Karpas-422 (cell line): ENCODE measurements at regions not wholly inside any gene's neighbourhood (a gene's known extent, or its start where the extent isn't known, plus 50 kb on each side); places are given as distances from the start of the nearest gene placed in this dataset.

Experiments used
- DNase-seq: peaks from one replicate; pipeline ENCODE4 v3.0.0-alpha.2; 2015
- H2AFZ ChIP-seq: fragments of 200-600 bp; sonication (generic); 2 replicates; pipeline ENCODE4 v1.6.1; 2014; ENCODE audit warnings: antibody characterized with exemption, low read length, mixed read lengths
- H3K27ac ChIP-seq: fragments of 200-600 bp; sonication (generic); 2 replicates; pipeline ENCODE4 v1.5.1; 2014; ENCODE audit warnings: mild to moderate bottlenecking, low read length, moderate library complexity
- H3K27me3 ChIP-seq: fragments of 200-600 bp; sonication (generic); 2 replicates; pipeline ENCODE4 v1.6.1; 2014; ENCODE audit warnings: low read length, mixed read lengths
- H3K36me3 ChIP-seq: fragments of 200-600 bp; sonication (generic); 2 replicates; pipeline ENCODE4 v1.6.1; 2014; ENCODE audit warnings: low read length, mixed read lengths; ENCODE audit not compliant: insufficient read depth
- H3K4me1 ChIP-seq: fragments of 200-600 bp; sonication (generic); 2 replicates; pipeline ENCODE4 v1.6.1; 2014; ENCODE audit warnings: mild to moderate bottlenecking, low read length, mixed read lengths
- H3K4me2 ChIP-seq: fragments of 200-600 bp; sonication (generic); 2 replicates; pipeline ENCODE4 v1.6.1; 2014; ENCODE audit warnings: low read length, low read depth, mild to moderate bottlenecking; ENCODE audit not compliant: poor library complexity, severe bottlenecking
- H3K4me3 ChIP-seq: fragments of 200-600 bp; sonication (generic); 2 replicates; pipeline ENCODE4 v1.5.1; 2014; ENCODE audit warnings: mild to moderate bottlenecking, antibody characterized with exemption, low read length, mixed read lengths
- H3K79me2 ChIP-seq: fragments of 200-600 bp; sonication (generic); 2 replicates; pipeline ENCODE4 v1.6.1; 2014; ENCODE audit warnings: mild to moderate bottlenecking, low read length, mixed read lengths
- H3K9ac ChIP-seq: fragments of 200-600 bp; sonication (generic); 2 replicates; pipeline ENCODE4 v1.6.0; 2014; ENCODE audit warnings: low read length
- H3K9me2 ChIP-seq: fragments of 200-600 bp; sonication (generic), shearing (Covaris generic); replicated peaks from 2 replicates; pipeline ENCODE4 v1.6.0; 2014; ENCODE audit warnings: mild to moderate bottlenecking, low read length, moderate library complexity; ENCODE audit not compliant: insufficient read depth
- H3K9me3 ChIP-seq: fragments of 300-700, 200-600 bp; sonication (generic); 2 replicates; pipeline ENCODE4 v1.6.1; 2014; ENCODE audit warnings: low read length, mixed read lengths
- H4K20me1 ChIP-seq: fragments of 200-600 bp; sonication (generic); 2 replicates; pipeline ENCODE4 v1.6.1; 2014; ENCODE audit warnings: mild to moderate bottlenecking, antibody characterized with exemption, low read length, low read depth; ENCODE audit not compliant: insufficient read depth

DNA sequence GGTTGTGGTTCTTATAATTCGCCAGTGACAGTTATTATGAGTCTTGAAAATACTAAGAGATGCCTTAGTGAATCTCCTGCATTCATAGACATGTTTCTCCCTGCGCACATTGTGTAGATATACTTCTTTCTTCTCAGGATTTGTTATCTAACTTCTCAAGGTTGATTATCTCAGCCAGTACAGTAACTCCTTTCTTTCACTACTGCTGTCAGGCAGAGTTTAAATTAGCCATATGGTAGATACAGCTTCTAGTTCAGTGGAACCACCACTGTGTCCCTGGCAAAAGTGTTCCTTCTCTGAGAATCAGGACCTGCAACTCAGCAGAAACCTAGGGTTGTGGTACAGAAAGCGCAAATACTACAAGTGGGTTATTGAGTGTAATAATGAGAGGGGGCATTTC, 175.0 kb upstream of the SGO1 start:
- H3K79me2 ChIP-seq, result no peaks in the 10 kb centered on the region
- H3K4me3 ChIP-seq, result no peak overlapping the region
- H3K9me3 ChIP-seq, result no peaks in the 10 kb centered on the region
- no peak overlapping the region for H3K27ac ChIP-seq
- H2AFZ ChIP-seq, result no peak overlapping the region
- H4K20me1 ChIP-seq, result no peaks in the 10 kb centered on the region
- no peak for DNase-seq
- no peaks in the 10 kb centered on the region for H3K36me3 ChIP-seq
- H3K9me2 ChIP-seq, result no peaks in the 10 kb centered on the region
- H3K9ac ChIP-seq, result no peak overlapping the region
- no peaks in the 10 kb centered on the region for H3K27me3 ChIP-seq
- H3K4me2 ChIP-seq, result no peak overlapping the region
- no peaks in the 10 kb centered on the region for H3K4me1 ChIP-seq

DNA sequence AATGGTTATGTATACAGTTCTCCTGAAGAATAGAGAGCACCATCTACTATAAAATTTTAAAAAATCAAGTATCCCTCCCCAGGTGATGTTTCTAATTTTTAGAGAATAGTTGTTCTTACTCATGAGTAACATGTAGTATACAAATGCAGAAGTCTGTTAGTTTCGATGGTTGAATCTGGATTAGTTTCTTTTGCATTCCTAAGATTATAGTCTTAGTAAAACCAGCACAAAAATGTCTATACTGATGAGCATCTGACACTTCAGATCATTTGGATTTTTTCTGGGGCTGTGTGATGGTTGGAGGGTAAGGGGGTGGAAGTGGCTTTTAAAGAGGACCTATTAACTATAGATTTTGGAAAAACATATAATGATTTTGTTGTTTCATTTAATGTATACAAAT, 167.3 kb upstream of the SGO1 start:
- DNase-seq, result peak; percentile 55
- H3K4me3 ChIP-seq, result no peak overlapping the region
- H4K20me1 ChIP-seq, result no peaks in the 10 kb centered on the region
- H3K27me3 ChIP-seq, result no peaks in the 10 kb centered on the region
- H3K9me3 ChIP-seq, result no peaks in the 10 kb centered on the region
- H3K36me3 ChIP-seq, result no peaks in the 10 kb centered on the region
- no peak overlapping the region for H3K9ac ChIP-seq
- no peak overlapping the region for H3K27ac ChIP-seq
- peaks cover 16% of the 10 kb centered on the region for H3K4me1 ChIP-seq
- no peak overlapping the region for H2AFZ ChIP-seq
- peak overlapping the region; percentile 27 for H3K4me2 ChIP-seq
- no peaks in the 10 kb centered on the region for H3K9me2 ChIP-seq
- H3K79me2 ChIP-seq, result no peaks in the 10 kb centered on the region

DNA sequence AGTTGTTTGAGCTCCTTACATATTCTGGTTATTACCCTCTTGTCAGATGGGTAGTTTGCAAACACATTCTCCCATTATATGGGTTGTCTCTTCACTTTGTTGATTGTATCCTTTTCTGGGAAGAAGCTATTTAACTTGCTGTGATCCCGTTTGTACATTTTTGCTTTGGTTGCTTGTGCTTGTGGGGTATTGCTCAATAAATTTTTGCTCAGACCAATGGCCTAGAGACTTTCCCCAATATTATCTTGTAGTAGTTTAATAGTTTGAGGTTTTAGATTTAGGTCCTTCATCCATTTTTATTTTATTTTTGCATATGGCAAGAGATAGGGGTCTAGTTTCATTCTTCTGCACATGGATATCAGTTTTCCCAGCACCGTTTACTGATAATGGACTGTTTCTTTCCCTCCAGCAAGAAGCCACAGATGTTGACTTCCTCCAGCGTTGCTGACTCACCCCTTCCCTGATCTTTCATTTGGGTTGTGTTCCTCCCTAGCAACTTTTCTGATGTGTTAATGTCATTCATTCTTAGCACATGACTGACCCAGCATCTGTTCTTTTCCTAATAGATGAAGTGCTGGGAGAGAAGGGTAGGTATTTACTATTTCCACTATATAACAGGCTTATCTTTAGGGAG, 166.7 kb upstream of the SGO1 start:
- peak overlapping the region; percentile 27 for H3K4me2 ChIP-seq
- no peaks in the 10 kb centered on the region for H3K27me3 ChIP-seq
- H2AFZ ChIP-seq, result no peak overlapping the region
- no peak overlapping the region for H3K9ac ChIP-seq
- H3K9me2 ChIP-seq, result no peaks in the 10 kb centered on the region
- H3K36me3 ChIP-seq, result no peaks in the 10 kb centered on the region
- H3K4me3 ChIP-seq, result no peak overlapping the region
- H3K27ac ChIP-seq, result no peak overlapping the region
- H3K9me3 ChIP-seq, result no peaks in the 10 kb centered on the region
- no peaks in the 10 kb centered on the region for H4K20me1 ChIP-seq
- peaks cover 16% of the 10 kb centered on the region for H3K4me1 ChIP-seq
- no peaks in the 10 kb centered on the region for H3K79me2 ChIP-seq
- DNase-seq, result no peak

DNA sequence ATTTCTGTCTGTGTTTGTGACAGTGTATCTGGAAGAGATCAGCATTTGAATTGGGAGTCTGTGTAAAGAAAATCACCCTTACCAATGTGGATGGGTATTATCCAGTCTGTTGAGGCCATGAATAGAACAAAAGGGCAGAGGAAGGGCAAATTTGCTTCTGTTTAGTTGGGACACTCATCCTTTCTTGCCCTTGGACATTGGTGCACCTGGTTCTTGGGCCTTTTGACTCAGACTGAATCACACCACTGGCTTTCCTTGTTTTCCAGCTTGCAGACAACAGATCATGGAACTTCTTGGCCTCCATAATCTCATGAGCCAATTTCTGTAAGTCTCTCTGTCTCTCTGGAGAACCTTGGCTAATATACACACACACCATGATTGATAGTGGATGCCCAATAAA, 164.4 kb upstream of the SGO1 start:
- Histone ChIP-seq H3K4me1 (peaks cover 16% of the 10 kb centered on the region), H3K9me3 (no peaks in the 10 kb centered on the region), H3K27me3 (no peaks in the 10 kb centered on the region), H3K36me3 (no peaks in the 10 kb centered on the region), H3K9me2 (no peaks in the 10 kb centered on the region), H3K4me2 (no peak overlapping the region), H3K4me3 (no peak overlapping the region), H4K20me1 (no peaks in the 10 kb centered on the region), H3K27ac (no peak overlapping the region), H3K79me2 (no peaks in the 10 kb centered on the region), H3K9ac (no peak overlapping the region), H2AFZ (no peak overlapping the region)
- no peak for DNase-seq

DNA sequence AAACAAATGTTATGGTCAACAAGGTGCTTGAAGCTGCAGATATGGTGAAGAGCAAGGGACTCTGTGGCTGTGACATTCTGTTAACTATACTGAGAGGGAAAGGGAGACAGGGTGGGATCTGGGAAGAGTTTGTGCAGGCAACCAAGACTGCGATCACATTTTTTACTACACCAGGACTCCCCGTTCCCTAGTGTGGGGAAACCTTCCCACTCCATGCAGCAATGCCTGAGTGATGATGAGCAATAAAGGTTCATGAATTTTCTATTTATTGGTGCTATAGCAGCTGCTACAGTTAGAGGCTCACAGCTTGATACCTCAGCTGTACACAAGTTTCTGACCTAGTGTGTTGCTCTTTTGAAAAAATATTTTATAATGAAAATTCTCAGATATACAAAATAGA, 160.9 kb upstream of the SGO1 start:
- H3K9ac ChIP-seq, result no peak overlapping the region
- H3K36me3 ChIP-seq, result no peaks in the 10 kb centered on the region
- H3K9me3 ChIP-seq, result no peaks in the 10 kb centered on the region
- H3K4me1 ChIP-seq, result peaks cover 24% of the 10 kb centered on the region
- no peak overlapping the region for H3K27ac ChIP-seq
- DNase-seq, result no peak
- no peak overlapping the region for H3K4me2 ChIP-seq
- no peaks in the 10 kb centered on the region for H3K27me3 ChIP-seq
- H3K9me2 ChIP-seq, result no peaks in the 10 kb centered on the region
- no peaks in the 10 kb centered on the region for H4K20me1 ChIP-seq
- no peak overlapping the region for H2AFZ ChIP-seq
- no peak overlapping the region for H3K4me3 ChIP-seq
- H3K79me2 ChIP-seq, result no peaks in the 10 kb centered on the region

DNA sequence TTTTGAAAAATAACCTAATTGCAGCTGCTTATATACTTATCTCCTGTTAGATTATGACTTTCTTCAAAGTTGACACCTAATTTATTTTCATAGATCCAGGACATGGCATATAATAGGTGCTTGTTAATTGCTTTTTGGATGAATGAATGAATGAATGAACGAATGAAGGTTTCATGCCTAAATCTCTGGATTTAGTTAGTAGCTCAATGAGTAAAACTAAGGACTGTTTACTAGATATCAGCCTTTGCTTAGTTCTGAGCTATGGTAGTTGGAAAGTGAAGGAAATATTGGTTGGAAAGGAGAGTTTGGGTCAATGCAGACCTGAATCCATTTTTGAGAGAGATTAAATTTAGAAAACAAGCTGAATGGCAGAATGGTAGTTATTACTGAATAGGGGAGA, 160.4 kb upstream of the SGO1 start:
- no peak for DNase-seq
- no peaks in the 10 kb centered on the region for H3K79me2 ChIP-seq
- H3K4me2 ChIP-seq, result no peak overlapping the region
- no peaks in the 10 kb centered on the region for H4K20me1 ChIP-seq
- H3K36me3 ChIP-seq, result no peaks in the 10 kb centered on the region
- no peaks in the 10 kb centered on the region for H3K27me3 ChIP-seq
- no peak overlapping the region for H2AFZ ChIP-seq
- H3K9me2 ChIP-seq, result no peaks in the 10 kb centered on the region
- H3K4me1 ChIP-seq, result peaks cover 24% of the 10 kb centered on the region
- H3K9ac ChIP-seq, result no peak overlapping the region
- no peaks in the 10 kb centered on the region for H3K9me3 ChIP-seq
- no peak overlapping the region for H3K27ac ChIP-seq
- H3K4me3 ChIP-seq, result no peak overlapping the region

DNA sequence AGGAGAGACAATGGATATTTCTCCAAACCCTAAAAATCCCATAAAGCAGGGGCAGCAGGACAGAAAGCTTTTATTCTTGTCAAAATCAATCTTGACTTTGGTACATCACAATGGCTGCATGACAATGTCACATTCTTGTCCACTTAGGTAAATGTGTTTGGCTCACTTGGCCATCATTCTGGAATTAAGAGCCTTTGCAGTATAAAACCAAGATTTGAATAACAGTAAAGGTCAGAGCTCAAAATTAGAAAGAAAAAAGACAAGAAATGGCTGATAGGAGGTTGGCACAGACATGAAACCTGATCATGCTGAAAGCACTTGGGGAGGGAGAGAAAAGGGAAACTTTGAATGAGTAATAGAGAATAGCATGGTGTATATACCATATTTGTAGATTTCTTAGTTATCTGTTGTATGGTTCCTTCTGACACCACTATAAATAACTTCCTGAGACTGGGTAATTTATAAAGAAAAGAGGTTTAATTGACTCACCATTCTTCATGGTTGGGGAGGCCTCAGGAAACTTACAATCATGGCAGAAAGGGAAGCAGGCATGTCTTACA, 158.5 kb upstream of the SGO1 start:
- H3K4me1 ChIP-seq, result peaks cover 24% of the 10 kb centered on the region
- peak overlapping the region; percentile 20 for H3K4me2 ChIP-seq
- H4K20me1 ChIP-seq, result no peaks in the 10 kb centered on the region
- no peaks in the 10 kb centered on the region for H3K36me3 ChIP-seq
- H3K9ac ChIP-seq, result no peak overlapping the region
- H3K9me3 ChIP-seq, result no peaks in the 10 kb centered on the region
- no peaks in the 10 kb centered on the region for H3K79me2 ChIP-seq
- H3K27me3 ChIP-seq, result no peaks in the 10 kb centered on the region
- no peak overlapping the region for H2AFZ ChIP-seq
- no peaks in the 10 kb centered on the region for H3K9me2 ChIP-seq
- DNase-seq, result no peak
- H3K4me3 ChIP-seq, result no peak overlapping the region
- no peak overlapping the region for H3K27ac ChIP-seq

DNA sequence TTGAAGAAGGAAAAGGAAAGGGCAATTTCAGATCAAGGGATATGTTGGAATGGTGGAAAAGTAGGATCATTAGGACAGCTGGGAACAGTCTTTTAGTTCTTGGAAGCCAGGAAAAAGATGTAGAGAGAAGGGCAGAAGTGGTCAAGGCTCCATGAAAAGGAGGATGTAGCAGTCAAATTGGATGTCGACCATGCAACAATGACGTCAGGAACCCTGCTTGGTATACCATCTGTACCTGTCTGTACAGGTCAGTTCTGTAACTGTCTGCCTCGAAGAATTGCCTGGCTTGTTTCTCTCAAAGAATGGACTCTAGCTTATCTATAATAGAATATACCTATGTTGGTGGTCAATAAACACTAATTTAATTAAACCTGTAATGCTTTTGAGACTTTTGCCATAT, 157.8 kb upstream of the SGO1 start:
- Histone ChIP-seq H3K27me3 (no peaks in the 10 kb centered on the region), H3K9ac (no peak overlapping the region), H3K36me3 (no peaks in the 10 kb centered on the region), H3K9me2 (no peaks in the 10 kb centered on the region), H3K79me2 (no peaks in the 10 kb centered on the region), H3K27ac (no peak overlapping the region), H3K9me3 (no peaks in the 10 kb centered on the region), H4K20me1 (no peaks in the 10 kb centered on the region), H2AFZ (no peak overlapping the region), H3K4me3 (no peak overlapping the region), H3K4me2 (no peak overlapping the region), H3K4me1 (peaks cover 24% of the 10 kb centered on the region)
- DNase-seq, result no peak
